IMR-90 (cell line): ENCODE measurements at regions not wholly inside any gene's neighbourhood (a gene's known extent, or its start where the extent isn't known, plus 50 kb on each side); places are given as distances from the start of the nearest gene placed in this dataset.

Experiments used
- CEBPB ChIP-seq: IDR thresholded peaks from 2 replicates; pipeline ENCODE4 v1.6.1; 2012; ENCODE audit warnings: low read depth, low read length, improper control_type of control experiment
- MAFK ChIP-seq: IDR thresholded peaks from 2 replicates; pipeline ENCODE4 v1.6.1; 2012; ENCODE audit warnings: low read depth, low read length, improper control_type of control experiment
- MXI1 ChIP-seq: IDR thresholded peaks from 2 replicates; pipeline ENCODE4 v1.6.1; 2012; ENCODE audit warnings: low read depth, mild to moderate bottlenecking, low read length, moderate library complexity, borderline replicate concordance
- POLR2A ChIP-seq: IDR thresholded peaks from 2 replicates; pipeline ENCODE4 v1.6.1; 2012; ENCODE audit warnings: mild to moderate bottlenecking, low read depth, low read length
- RAD21 ChIP-seq: IDR thresholded peaks from 2 replicates; pipeline ENCODE4 v1.6.1; 2012; ENCODE audit warnings: low read length, improper control_type of control experiment
- TF ChIP-seq, protein P1 (sequence below): fragments of 150-350 bp; IDR thresholded peaks from 2 replicates; pipeline ENCODE4 v1.6.1; 2017; ENCODE audit warnings: mild to moderate bottlenecking, antibody characterized with exemption, low read length, low read depth
- TF ChIP-seq, protein P2 (sequence below): conservative IDR thresholded peaks from 2 replicates; pipeline ENCODE4 v1.5.1; 2012; ENCODE audit warnings: mild to moderate bottlenecking, low read depth, low read length, improper control_type of control experiment

DNA sequence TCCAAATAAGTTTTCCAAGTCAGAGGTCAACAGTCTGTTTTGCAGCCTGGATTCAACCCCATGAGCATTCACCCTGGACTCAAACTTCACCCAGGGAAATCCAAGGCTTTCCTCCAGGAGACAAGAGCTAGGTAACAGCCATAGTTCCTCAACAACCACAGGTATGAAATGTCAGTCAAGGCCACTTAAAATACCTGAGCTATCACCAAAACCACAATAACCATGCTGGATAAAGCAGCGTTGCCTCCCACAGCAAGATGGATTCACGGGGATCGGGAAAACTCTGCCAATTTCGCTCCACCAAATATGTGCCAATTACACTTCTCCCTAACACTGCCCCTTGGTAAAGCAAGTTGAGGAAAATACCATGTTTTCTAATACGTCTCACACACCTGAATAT lies 444.1 kb upstream of the KLF6 start:
- TF ChIP-seq, protein P1, sequence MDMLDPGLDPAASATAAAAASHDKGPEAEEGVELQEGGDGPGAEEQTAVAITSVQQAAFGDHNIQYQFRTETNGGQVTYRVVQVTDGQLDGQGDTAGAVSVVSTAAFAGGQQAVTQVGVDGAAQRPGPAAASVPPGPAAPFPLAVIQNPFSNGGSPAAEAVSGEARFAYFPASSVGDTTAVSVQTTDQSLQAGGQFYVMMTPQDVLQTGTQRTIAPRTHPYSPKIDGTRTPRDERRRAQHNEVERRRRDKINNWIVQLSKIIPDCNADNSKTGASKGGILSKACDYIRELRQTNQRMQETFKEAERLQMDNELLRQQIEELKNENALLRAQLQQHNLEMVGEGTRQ, result no peak
- TF ChIP-seq MXI1 (no peak), MAFK (no peak), RAD21 (no peak), CEBPB (no peak), POLR2A (no peak)
- TF ChIP-seq, protein P2, sequence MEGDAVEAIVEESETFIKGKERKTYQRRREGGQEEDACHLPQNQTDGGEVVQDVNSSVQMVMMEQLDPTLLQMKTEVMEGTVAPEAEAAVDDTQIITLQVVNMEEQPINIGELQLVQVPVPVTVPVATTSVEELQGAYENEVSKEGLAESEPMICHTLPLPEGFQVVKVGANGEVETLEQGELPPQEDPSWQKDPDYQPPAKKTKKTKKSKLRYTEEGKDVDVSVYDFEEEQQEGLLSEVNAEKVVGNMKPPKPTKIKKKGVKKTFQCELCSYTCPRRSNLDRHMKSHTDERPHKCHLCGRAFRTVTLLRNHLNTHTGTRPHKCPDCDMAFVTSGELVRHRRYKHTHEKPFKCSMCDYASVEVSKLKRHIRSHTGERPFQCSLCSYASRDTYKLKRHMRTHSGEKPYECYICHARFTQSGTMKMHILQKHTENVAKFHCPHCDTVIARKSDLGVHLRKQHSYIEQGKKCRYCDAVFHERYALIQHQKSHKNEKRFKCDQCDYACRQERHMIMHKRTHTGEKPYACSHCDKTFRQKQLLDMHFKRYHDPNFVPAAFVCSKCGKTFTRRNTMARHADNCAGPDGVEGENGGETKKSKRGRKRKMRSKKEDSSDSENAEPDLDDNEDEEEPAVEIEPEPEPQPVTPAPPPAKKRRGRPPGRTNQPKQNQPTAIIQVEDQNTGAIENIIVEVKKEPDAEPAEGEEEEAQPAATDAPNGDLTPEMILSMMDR, result no peak
